OCI-LY3 (cell line): ENCODE measurements at regions not wholly inside any gene's neighbourhood (a gene's known extent, or its start where the extent isn't known, plus 50 kb on each side); places are given as distances from the start of the nearest gene placed in this dataset.

ENCODE experiments used
- CTCF ChIP-seq: fragments of 200-600, 300-600 bp; sonication (generic); IDR thresholded peaks from 2 replicates; pipeline ENCODE4 v1.5.1; 2014; ENCODE audit warnings: antibody characterized with exemption, low read length, low read depth
- EZH2phosphoT487 ChIP-seq: fragments of 200-600 bp; shearing (Covaris generic); IDR thresholded peaks from 2 replicates; pipeline ENCODE4 v1.6.1; 2018; ENCODE audit warnings: antibody characterized with exemption, mixed run types, low read depth

DNA sequence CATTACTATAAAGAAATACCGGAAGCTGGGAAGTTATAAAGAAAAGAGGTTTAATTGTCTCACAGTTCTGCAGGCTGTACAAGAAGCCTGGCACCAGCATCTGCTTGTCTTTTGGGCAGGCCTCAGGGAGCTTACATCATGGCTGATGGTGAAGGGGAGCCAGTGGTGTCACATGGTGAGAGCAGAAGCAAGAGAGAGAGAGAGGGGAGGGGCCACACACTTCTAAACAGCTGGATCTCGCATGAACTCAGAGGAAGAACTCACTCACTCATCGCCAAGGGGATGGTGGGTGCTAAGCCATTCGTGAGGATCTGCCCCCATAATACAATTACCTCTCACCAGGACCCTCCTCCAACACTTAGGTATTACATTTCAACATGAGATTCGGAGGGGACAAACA, 51.8 kb upstream of the ANKRD34C start:
- TF ChIP-seq CTCF: no peak
- TF ChIP-seq EZH2phosphoT487: no peak
